H1 (cell line): ENCODE measurements at regions not wholly inside any gene's neighbourhood (a gene's known extent, or its start where the extent isn't known, plus 50 kb on each side); places are given as distances from the start of the nearest gene placed in this dataset.

Source experiments
- KDM4A ChIP-seq: IDR thresholded peaks from one replicate; pipeline ENCODE4 v1.7.1; 2012; ENCODE audit warnings: low read depth, mild to moderate bottlenecking, moderate library complexity, low read length, inconsistent platforms; ENCODE audit not compliant: severe bottlenecking
- POLR2AphosphoS5 ChIP-seq: IDR thresholded peaks from 2 replicates; pipeline ENCODE4 v1.6.1; 2011; ENCODE audit warnings: low read depth, low read length
- SIX5 ChIP-seq: IDR thresholded peaks from 2 replicates; pipeline ENCODE4 v1.6.1; 2011; ENCODE audit warnings: mild to moderate bottlenecking, low read depth, low read length

DNA sequence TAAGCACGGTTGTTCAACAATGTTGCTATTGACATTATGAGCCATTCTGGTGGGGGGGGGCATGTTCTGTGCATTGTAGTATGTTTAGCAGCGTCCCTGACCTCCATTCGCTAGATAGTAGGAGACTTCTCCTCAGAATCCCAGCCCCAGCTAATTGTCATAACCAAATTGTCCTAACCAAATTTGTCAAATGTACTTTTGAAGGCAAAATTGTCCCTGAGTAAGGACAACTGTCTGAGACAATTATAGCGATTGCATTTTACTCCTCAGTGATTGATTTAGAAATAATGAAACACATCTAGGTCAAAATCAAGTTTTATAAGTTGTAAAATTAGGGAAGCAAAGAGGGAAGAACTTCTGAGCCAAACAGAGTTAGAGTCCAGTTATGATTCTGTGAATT, 541.8 kb upstream of the CHORDC1 start (continued):
- TF ChIP-seq POLR2AphosphoS5 (no peak), KDM4A (no peak), SIX5 (no peak)
